A673 (cell line): ENCODE measurements at regions not wholly inside any gene's neighbourhood (a gene's known extent, or its start where the extent isn't known, plus 50 kb on each side); places are given as distances from the start of the nearest gene placed in this dataset.

Experiments
- BruUV-seq: library from RNA; stranded (reverse); fragments of 400-500 nt; replicated peaks from 2 replicates; lab custom pipeline; 2021; lab: Mats Ljungman, UMichigan
- CTCF ChIA-PET: fragments of 300-600 bp; sonication (Branson Sonifier 250); formaldehyde crosslinking; loops from one replicate; lab custom pipeline; 2022; ENCODE audit warnings: antibody characterized with exemption; lab: Charles Lee
- POLR2A ChIA-PET: fragments of 300-600 bp; sonication (Branson Sonifier 250); formaldehyde crosslinking; loops from one replicate; lab custom pipeline; 2022; ENCODE audit warnings: antibody characterized with exemption; ENCODE audit not compliant: low non-redundant PET; lab: Charles Lee
- DNase-seq: peaks from one replicate; pipeline ENCODE4 v3.0.0-alpha.2; 2015; ENCODE audit warnings: low spot score
- H3K27ac ChIP-seq: fragments of 200-600 bp; sonication (generic); 2 replicates; pipeline ENCODE4 v1.5.1; 2016; ENCODE audit warnings: mixed run types, low read depth, mild to moderate bottlenecking, mixed read lengths, antibody characterized with exemption, low read length; ENCODE audit not compliant: poor library complexity, severe bottlenecking
- H3K27me3 ChIP-seq: fragments of 200-600 bp; sonication (generic); replicated peaks from 2 replicates; pipeline ENCODE4 v1.6.1; 2017; ENCODE audit warnings: mixed run types, low read depth, mild to moderate bottlenecking, mixed read lengths, antibody characterized with exemption, low read length; ENCODE audit not compliant: insufficient read depth, poor library complexity
- H3K36me3 ChIP-seq: fragments of 200-600 bp; sonication (generic); 2 replicates; pipeline ENCODE4 v1.6.1; 2016; ENCODE audit warnings: mixed run types, mild to moderate bottlenecking, mixed read lengths, antibody characterized with exemption, low read length; ENCODE audit not compliant: insufficient read depth, poor library complexity, severe bottlenecking
- H3K4me1 ChIP-seq: fragments of 200-600 bp; sonication (generic); 2 replicates; pipeline ENCODE4 v1.6.1; 2017; ENCODE audit warnings: mixed run types, mild to moderate bottlenecking, mixed read lengths, antibody characterized with exemption, low read length; ENCODE audit not compliant: insufficient read depth, poor library complexity, severe bottlenecking
- H3K4me3 ChIP-seq: fragments of 200-600 bp; sonication (generic); 2 replicates; pipeline ENCODE4 v1.5.1; 2016; ENCODE audit warnings: low read depth, mixed run types, mild to moderate bottlenecking, mixed read lengths, low read length; ENCODE audit not compliant: poor library complexity, severe bottlenecking
- H3K9me3 ChIP-seq: fragments of 200-600 bp; sonication (generic); 2 replicates; pipeline ENCODE4 v1.6.1; 2016; ENCODE audit warnings: mixed run types, low read depth, mild to moderate bottlenecking, mixed read lengths, antibody characterized with exemption, low read length; ENCODE audit not compliant: poor library complexity, severe bottlenecking
- EZH2 ChIP-seq: fragments of 200-600 bp; sonication (generic); IDR thresholded peaks from 2 replicates; pipeline ENCODE4 v1.6.1; 2017; ENCODE audit warnings: borderline replicate concordance, low read depth, mild to moderate bottlenecking, mixed read lengths, antibody characterized with exemption, low read length; ENCODE audit not compliant: poor library complexity, severe bottlenecking
- intact Hi-C: fragments of 100-400 bp; cut with micrococcal nuclease; formaldehyde crosslinking; loops from one replicate; pipeline ENCODE4 v1.10.0; 2022; ENCODE audit not compliant: unreplicated experiment
- TF ChIP-seq, protein P1 (sequence below): fragments of 300-800, 200-600 bp; sonication (generic); conservative IDR thresholded peaks from 2 replicates; pipeline ENCODE4 v1.5.1; 2017; ENCODE audit warnings: low read depth, mild to moderate bottlenecking, antibody characterized with exemption, low read length, moderate library complexity, mixed read lengths

DNA sequence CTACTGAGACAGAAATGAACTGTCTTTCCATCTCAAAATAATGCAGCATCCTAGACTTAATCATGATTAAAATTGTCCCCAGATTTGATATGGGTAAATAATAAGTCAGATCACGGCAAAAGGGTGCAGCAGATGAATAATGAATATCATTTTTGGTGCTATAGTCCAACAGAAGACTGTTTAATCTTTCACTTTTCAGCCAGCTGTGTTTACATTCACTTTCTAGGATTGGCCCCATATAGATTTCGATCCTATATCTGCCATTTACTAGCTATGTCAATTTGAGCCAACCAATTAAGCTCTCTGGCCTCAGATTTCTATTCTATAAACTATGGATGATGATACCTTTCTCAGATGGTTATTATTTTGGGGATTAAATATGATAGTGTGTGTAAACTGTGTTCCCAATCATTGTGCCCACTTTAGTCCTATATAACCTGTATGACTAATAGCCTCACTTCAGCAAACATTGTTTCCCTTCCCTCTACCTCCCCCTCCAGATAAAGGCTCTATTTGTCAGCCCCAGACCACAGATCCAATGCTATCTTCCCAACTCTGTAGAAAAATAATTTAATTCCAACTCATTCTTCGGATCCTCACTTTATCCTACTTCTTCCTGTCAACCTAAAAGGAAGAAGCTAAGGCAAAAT, 53.6 kb upstream of the NT5E start:
- H3K36me3 ChIP-seq: no peaks in the 10 kb centered on the region
- no peak overlapping the region for H3K4me3 ChIP-seq
- H3K27ac ChIP-seq: no peak overlapping the region
- intact Hi-C loops: no loop called here
- ChIA-PET CTCF (no interaction called here), POLR2A (no interaction called here)
- no peaks in the 10 kb centered on the region for H3K27me3 ChIP-seq
- H3K4me1 ChIP-seq: peaks cover 30% of the 10 kb centered on the region
- TF ChIP-seq, protein P1, sequence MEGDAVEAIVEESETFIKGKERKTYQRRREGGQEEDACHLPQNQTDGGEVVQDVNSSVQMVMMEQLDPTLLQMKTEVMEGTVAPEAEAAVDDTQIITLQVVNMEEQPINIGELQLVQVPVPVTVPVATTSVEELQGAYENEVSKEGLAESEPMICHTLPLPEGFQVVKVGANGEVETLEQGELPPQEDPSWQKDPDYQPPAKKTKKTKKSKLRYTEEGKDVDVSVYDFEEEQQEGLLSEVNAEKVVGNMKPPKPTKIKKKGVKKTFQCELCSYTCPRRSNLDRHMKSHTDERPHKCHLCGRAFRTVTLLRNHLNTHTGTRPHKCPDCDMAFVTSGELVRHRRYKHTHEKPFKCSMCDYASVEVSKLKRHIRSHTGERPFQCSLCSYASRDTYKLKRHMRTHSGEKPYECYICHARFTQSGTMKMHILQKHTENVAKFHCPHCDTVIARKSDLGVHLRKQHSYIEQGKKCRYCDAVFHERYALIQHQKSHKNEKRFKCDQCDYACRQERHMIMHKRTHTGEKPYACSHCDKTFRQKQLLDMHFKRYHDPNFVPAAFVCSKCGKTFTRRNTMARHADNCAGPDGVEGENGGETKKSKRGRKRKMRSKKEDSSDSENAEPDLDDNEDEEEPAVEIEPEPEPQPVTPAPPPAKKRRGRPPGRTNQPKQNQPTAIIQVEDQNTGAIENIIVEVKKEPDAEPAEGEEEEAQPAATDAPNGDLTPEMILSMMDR: no peak
- no peak for TF ChIP-seq EZH2
- BruUV-seq: no TSS peak
- H3K9me3 ChIP-seq: no peaks in the 10 kb centered on the region
- no peak for DNase-seq

DNA sequence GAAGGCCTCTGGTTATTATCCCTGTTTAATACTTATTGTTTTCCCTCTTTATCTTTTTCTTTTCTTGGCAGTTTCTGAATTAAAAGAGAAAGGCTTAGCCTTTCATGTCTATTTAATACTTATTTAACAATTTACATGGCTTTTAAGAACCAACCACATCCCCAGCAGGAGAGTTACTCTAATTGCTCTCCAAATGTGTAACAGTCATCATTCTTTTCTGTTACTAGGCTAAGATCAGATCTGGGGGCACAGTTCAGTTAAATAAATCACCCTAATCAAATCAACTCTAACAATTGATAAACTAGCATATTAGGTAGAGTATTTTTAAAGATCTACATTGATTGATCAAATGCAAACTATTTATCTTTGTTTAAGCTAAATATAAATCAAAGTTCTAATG, 54.1 kb upstream of the NT5E start:
- TF ChIP-seq, protein P1: no peak
- TF ChIP-seq EZH2: no peak
- Histone ChIP-seq H3K27me3 (no peaks in the 10 kb centered on the region), H3K4me1 (peaks cover 24% of the 10 kb centered on the region), H3K27ac (peak overlapping the region; percentile 15), H3K9me3 (no peaks in the 10 kb centered on the region), H3K4me3 (no peak overlapping the region), H3K36me3 (no peaks in the 10 kb centered on the region)
- intact Hi-C loops: no loop called here
- CTCF ChIA-PET: no interaction called here
- POLR2A ChIA-PET: no interaction called here
- DNase-seq: peak; percentile 54
- BruUV-seq: no TSS peak

DNA sequence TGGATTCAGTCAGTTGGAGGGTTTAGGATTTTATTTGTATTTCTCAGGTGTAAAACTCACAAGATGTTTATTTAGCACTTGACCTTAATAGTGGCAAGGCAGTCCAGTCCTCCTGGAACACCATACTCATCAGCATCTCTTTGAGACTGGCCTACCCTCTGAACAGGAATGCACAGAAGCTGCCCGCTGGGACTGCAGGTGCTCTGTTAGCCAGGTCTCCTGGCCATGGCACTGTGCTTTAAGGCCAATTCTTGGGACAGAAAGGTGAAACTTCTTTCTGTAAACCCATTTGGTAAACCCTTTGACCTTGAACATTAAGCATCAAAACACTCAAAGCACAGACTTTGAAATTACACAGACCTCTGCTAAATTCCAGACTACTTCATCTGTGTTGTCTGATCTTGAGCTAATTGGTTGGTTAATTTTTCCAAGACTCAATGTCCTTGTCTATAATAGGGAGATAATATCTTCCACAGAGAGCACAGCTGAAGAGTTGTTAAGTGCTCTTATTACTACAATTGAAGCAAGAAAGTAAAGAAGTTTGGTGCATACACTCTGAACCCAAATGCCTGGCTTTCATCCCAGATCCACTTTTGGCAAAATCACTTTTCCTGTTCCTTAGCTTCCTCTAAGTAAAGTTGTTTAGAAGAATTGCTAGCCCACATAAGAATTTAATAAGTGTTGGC, 54.9 kb upstream of the NT5E start:
- no peaks in the 10 kb centered on the region for H3K36me3 ChIP-seq
- POLR2A ChIA-PET: no interaction called here

More for the DNA sequence above, 54.9 kb upstream of the NT5E start:
- intact Hi-C loops: no loop called here
- no peak for TF ChIP-seq EZH2
- TF ChIP-seq, protein P1: no peak
- CTCF ChIA-PET: no interaction called here
- Histone ChIP-seq H3K27ac (peak overlapping the region; percentile 15), H3K4me1 (peaks cover 19% of the 10 kb centered on the region), H3K4me3 (no peak overlapping the region), H3K9me3 (no peaks in the 10 kb centered on the region), H3K27me3 (no peaks in the 10 kb centered on the region)
- peak; percentile 72 for DNase-seq
- BruUV-seq: no TSS peak
